ENCODE measurements at regions not wholly inside any gene's neighbourhood (a gene's known extent, or its start where the extent isn't known, plus 50 kb on each side); places are given as distances from the start of the nearest gene placed in this dataset.
"Not testable (repeated sequence)": the region's sequence is repeated elsewhere in the genome, so short reads cannot be mapped to it uniquely, and the experiment has no call there.

DNA sequence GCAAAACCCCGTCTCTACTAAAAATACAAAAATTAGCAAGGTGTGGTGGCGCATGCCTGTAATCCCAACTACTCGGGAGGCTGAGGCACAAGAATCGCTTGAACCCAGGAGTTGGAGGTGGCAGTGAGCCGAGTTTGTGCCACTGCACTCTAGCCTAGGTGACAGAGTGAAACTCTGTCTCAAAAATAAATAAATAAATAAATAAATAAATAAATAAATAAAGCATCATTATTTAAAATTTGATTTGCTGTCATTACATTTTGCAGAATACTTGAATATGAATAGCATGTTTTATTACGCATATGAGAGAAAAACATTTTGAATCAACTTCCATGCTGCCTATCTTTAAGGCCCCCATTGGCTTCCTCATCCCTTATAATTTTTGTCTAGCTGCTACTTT, 53.4 kb upstream of the MED14 start:
- ATAC-seq (ENCODE audit: low FRiP score); H3K9me3 ChIP-seq (ENCODE audit: control insufficient read depth, low read length); DNase-seq; H3K27me3 ChIP-seq (ENCODE audit: control insufficient read depth in 1 of 2, insufficient read depth in 2 of 2, low read length in 1 of 2); H3K27ac ChIP-seq (ENCODE audit: low read depth in 1 of 2, low read length in 2 of 2); H3K36me3 ChIP-seq (ENCODE audit: control insufficient read depth in 1 of 2, insufficient read depth in 2 of 2, low read length in 1 of 2); H3K4me1 ChIP-seq (ENCODE audit: control insufficient read depth in 1 of 2, insufficient read depth in 2 of 2, low read length in 2 of 2); intact Hi-C loops (cut with DNase I); H3K4me3 ChIP-seq (ENCODE audit: low read length in 2 of 2): not testable (repeated sequence)
- 96 to 97% methylated on average over 6 of the region's 6 CpGs for whole genome bisulfite sequencing, 2 donors

DNA sequence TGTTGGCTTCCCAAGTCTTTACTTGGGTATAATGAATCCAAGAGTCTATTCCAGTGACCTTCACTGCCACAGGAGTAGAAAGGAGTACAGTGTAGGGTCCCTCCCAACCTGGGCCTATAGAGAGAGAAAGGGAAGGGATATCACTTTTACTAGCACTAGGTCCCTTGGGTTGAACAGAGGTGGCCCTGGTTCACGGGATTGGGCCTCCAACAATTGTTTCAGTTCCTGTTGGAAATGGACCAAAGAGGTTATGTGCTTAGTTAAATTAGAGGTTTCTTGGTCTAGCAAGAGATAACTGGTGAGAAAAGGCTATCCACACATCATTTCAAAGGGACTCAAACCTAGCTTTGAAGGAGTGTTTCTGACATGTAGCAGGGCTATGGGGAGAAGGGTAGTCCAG, 57.1 kb upstream of the MED14 start:
- no peak overlapping the region for H3K27ac ChIP-seq (ENCODE audit: low read depth in 1 of 2, low read length in 2 of 2)
- no peaks in the 10 kb centered on the region for H3K27me3 ChIP-seq (ENCODE audit: control insufficient read depth in 1 of 2, insufficient read depth in 2 of 2, low read length in 1 of 2)
- intact Hi-C loops (cut with DNase I), result loop anchor here (5.0 to 10.0 kb wide), 3 partner anchors 58 to 322 kb away; partner anchors contain the start of gene MED14 (in 1 of the 2)
- H3K9me3 ChIP-seq (ENCODE audit: control insufficient read depth, low read length), result no peaks in the 10 kb centered on the region
- 84 to 91% methylated on average over 1 of the region's 1 CpG for WGBS, 2 donors
- no peaks in the 10 kb centered on the region for H3K36me3 ChIP-seq (ENCODE audit: control insufficient read depth in 1 of 2, insufficient read depth in 2 of 2, low read length in 1 of 2)
- ATAC-seq (ENCODE audit: low FRiP score) (no peak), DNase-seq (no peak)
- no peak overlapping the region for H3K4me3 ChIP-seq (ENCODE audit: low read length in 2 of 2)
- H3K4me1 ChIP-seq (ENCODE audit: control insufficient read depth in 1 of 2, insufficient read depth in 2 of 2, low read length in 2 of 2), result no peaks in the 10 kb centered on the region

DNA sequence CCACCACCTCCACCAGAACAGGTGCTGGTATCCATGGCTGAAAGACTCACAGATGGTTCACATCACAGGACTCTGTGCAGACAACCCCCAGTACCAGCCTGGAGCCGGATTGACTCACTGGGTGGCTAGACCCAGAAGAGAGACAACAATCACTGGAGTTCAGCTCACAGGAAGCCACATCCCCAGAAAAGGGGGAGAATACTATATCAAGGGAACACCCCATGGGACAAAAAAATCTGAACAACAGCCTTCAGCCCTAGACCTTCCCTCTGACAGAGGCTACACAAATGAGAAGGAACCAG, 59.4 kb upstream of the MED14 start:
- not testable (repeated sequence) for H3K4me3 ChIP-seq (ENCODE audit: low read length in 2 of 2); DNase-seq; H3K27ac ChIP-seq (ENCODE audit: low read depth in 1 of 2, low read length in 2 of 2); H3K4me1 ChIP-seq (ENCODE audit: control insufficient read depth in 1 of 2, insufficient read depth in 2 of 2, low read length in 2 of 2); H3K9me3 ChIP-seq (ENCODE audit: control insufficient read depth, low read length); H3K27me3 ChIP-seq (ENCODE audit: control insufficient read depth in 1 of 2, insufficient read depth in 2 of 2, low read length in 1 of 2); ATAC-seq (ENCODE audit: low FRiP score); H3K36me3 ChIP-seq (ENCODE audit: control insufficient read depth in 1 of 2, insufficient read depth in 2 of 2, low read length in 1 of 2)
- WGBS, 2 donors, result 40 to 56% methylated on average over 1 of the region's 1 CpG
- intact Hi-C loops (cut with DNase I), result loop anchor here (5.0 to 10.0 kb wide), 3 partner anchors 60 to 320 kb away; partner anchors contain the start of gene MED14 (in 1 of the 2)

DNA sequence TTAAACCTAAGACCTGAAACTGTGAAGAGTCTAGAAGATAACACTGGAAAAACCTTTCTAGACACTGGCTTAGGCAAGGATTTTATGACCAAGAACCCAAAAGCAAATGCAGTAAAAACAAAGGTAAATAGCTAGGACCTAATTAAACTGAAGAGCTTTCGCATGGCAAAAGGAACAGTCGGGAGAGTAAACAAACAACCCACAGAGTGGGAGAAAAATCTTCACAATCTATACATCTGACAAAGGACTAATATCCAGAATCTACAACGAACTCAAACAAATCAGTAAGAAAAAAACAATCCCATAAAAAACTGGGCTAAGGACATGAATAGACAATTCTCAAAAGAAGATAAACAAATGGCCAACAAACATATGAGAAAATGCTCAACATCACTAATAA, 64.4 kb upstream of the MED14 start:
- H3K4me3 ChIP-seq (ENCODE audit: low read length in 2 of 2); ATAC-seq (ENCODE audit: low FRiP score); H3K9me3 ChIP-seq (ENCODE audit: control insufficient read depth, low read length); H3K4me1 ChIP-seq (ENCODE audit: control insufficient read depth in 1 of 2, insufficient read depth in 2 of 2, low read length in 2 of 2); H3K36me3 ChIP-seq (ENCODE audit: control insufficient read depth in 1 of 2, insufficient read depth in 2 of 2, low read length in 1 of 2); DNase-seq; H3K27me3 ChIP-seq (ENCODE audit: control insufficient read depth in 1 of 2, insufficient read depth in 2 of 2, low read length in 1 of 2); H3K27ac ChIP-seq (ENCODE audit: low read depth in 1 of 2, low read length in 2 of 2): not testable (repeated sequence)
- intact Hi-C loops (cut with DNase I), result loop anchor here in 1 of 2 donors (10.0 kb wide), 2 partner anchors 65 to 315 kb away; partner anchors contain the start of gene MED14
- WGBS, 2 donors, result 73 to 81% methylated on average over 3 of the region's 3 CpGs

DNA sequence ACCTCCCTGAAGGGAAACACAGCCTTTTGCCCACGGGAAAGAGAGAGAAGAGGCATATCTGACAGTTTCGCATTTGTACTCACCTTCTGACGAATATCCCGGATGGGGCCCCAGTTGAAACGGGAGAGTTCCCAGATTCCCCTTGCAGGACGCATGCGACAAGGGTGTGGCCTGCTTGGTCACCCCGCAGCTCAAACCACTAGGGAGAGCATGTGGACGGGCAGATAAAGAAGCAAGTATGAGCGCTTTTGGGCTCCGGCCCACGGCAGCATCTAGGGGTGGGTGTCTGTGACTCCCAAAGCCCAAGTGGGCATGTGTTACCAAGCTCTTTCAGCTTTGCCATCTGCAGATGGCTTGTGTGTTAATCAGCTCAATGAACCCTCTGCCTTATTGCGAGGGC, 70.1 kb upstream of the MED14 start:
- H3K9me3 ChIP-seq (ENCODE audit: control insufficient read depth, low read length), result no peaks in the 10 kb centered on the region
- ATAC-seq (ENCODE audit: low FRiP score) (no peak), DNase-seq (no peak)
- no peak overlapping the region for H3K27ac ChIP-seq (ENCODE audit: low read depth in 1 of 2, low read length in 2 of 2)
- no peaks in the 10 kb centered on the region for H3K4me1 ChIP-seq (ENCODE audit: control insufficient read depth in 1 of 2, insufficient read depth in 2 of 2, low read length in 2 of 2)
- 85 to 94% methylated on average over 13 of the region's 13 CpGs for WGBS, 2 donors
- no peaks in the 10 kb centered on the region for H3K27me3 ChIP-seq (ENCODE audit: control insufficient read depth in 1 of 2, insufficient read depth in 2 of 2, low read length in 1 of 2)
- no peaks in the 10 kb centered on the region for H3K36me3 ChIP-seq (ENCODE audit: control insufficient read depth in 1 of 2, insufficient read depth in 2 of 2, low read length in 1 of 2)
- intact Hi-C loops (cut with DNase I), result no loop called here
- H3K4me3 ChIP-seq (ENCODE audit: low read length in 2 of 2), result no peak overlapping the region

DNA sequence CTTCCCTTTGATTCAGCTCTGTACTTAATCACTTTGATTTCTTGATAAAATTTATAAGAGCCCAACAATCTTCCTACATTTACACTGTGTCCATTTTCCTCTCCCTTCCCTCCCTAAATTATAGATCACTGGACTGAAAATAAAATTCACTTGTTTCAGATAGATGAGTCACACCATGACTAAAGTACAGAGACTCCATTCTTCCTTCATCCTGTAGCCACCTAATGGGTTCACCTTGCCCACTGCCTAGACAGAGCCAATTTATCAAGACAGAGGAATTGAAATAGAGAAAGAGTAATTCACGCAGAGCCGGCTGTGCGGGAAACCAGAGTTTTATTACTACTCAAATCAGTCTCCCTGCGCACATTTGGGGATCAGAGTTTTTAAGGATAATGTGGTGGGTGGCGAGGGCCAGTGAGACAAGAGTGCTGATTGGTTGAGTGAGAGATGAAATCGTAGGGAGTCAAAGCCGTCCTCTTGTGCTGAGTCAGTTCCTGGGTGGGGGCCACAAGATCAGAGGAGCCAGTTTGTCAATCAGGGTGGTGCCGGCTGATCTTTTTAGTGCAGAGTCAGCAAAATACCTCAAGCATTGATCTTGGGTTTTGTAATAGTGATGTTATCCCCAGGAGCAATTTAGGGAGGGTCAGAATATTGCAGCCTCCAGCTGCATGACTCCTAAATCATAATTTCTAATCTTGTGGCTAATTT, 71.3 kb upstream of the MED14 start:
- WGBS, 2 donors, result 90 to 91% methylated on average over 8 of the region's 8 CpGs

DNA sequence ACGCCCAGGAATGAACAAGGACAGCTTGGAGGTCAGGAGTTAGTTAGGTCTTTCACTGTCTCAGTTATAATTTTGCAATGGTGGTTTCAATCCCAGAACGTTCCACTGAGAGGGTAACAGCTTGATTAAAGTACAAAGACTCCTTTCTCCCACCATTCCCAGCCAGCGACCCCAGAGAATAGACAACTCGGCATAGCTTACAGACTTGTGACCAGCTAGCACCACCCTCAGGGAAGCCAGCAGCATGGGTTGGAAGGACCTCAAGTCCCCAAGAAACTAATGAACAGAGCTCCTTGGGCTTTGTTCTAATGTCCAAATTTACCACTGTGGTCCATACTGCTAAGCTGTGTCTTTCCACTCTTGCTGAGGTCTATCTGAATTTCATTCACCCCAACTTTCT, 72.0 kb upstream of the MED14 start:
- H3K36me3 ChIP-seq (ENCODE audit: control insufficient read depth in 1 of 2, insufficient read depth in 2 of 2, low read length in 1 of 2), result no peaks in the 10 kb centered on the region
- no peaks in the 10 kb centered on the region for H3K9me3 ChIP-seq (ENCODE audit: control insufficient read depth, low read length)
- no peak overlapping the region for H3K27ac ChIP-seq (ENCODE audit: low read depth in 1 of 2, low read length in 2 of 2)
- no peak overlapping the region for H3K4me3 ChIP-seq (ENCODE audit: low read length in 2 of 2)
- WGBS, 2 donors, result 60 to 62% methylated on average over 4 of the region's 4 CpGs
- no peak for DNase-seq
- H3K27me3 ChIP-seq (ENCODE audit: control insufficient read depth in 1 of 2, insufficient read depth in 2 of 2, low read length in 1 of 2), result no peaks in the 10 kb centered on the region
- no peak for ATAC-seq (ENCODE audit: low FRiP score)
- intact Hi-C loops (cut with DNase I), result no loop called here
- no peaks in the 10 kb centered on the region for H3K4me1 ChIP-seq (ENCODE audit: control insufficient read depth in 1 of 2, insufficient read depth in 2 of 2, low read length in 2 of 2)

More for the DNA sequence above, 71.3 kb upstream of the MED14 start:
- H3K27me3 ChIP-seq (ENCODE audit: control insufficient read depth in 1 of 2, insufficient read depth in 2 of 2, low read length in 1 of 2), result no peaks in the 10 kb centered on the region
- no peaks in the 10 kb centered on the region for H3K4me1 ChIP-seq (ENCODE audit: control insufficient read depth in 1 of 2, insufficient read depth in 2 of 2, low read length in 2 of 2)
- no peak for DNase-seq
- H3K9me3 ChIP-seq (ENCODE audit: control insufficient read depth, low read length), result no peaks in the 10 kb centered on the region
- intact Hi-C loops (cut with DNase I), result no loop called here
- no peaks in the 10 kb centered on the region for H3K36me3 ChIP-seq (ENCODE audit: control insufficient read depth in 1 of 2, insufficient read depth in 2 of 2, low read length in 1 of 2)
- no peak for ATAC-seq (ENCODE audit: low FRiP score)
- no peak overlapping the region for H3K4me3 ChIP-seq (ENCODE audit: low read length in 2 of 2)
- H3K27ac ChIP-seq (ENCODE audit: low read depth in 1 of 2, low read length in 2 of 2), result no peak overlapping the region

DNA sequence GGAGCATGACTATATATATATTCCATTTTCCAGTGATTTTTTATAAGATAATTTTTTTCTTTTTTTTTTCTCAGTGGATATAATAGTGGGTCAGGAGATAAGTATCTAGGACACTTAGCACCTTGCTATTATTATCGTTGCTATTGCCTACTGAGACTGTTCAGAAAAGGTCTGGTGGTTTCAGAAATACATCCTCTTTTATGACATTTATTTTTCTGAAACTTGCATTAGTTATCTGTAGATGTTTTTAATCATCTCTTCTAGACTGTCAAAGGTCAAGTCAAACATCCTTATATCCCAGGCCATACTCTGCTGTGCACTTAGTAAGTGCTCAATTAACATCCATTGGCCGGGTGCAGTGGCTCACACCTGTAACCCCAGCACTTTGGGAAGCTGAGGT, 72.9 kb upstream of the MED14 start:
- 91 to 97% methylated on average over 2 of the region's 2 CpGs for WGBS, 2 donors
- intact Hi-C loops (cut with DNase I), result no loop called here

DNA sequence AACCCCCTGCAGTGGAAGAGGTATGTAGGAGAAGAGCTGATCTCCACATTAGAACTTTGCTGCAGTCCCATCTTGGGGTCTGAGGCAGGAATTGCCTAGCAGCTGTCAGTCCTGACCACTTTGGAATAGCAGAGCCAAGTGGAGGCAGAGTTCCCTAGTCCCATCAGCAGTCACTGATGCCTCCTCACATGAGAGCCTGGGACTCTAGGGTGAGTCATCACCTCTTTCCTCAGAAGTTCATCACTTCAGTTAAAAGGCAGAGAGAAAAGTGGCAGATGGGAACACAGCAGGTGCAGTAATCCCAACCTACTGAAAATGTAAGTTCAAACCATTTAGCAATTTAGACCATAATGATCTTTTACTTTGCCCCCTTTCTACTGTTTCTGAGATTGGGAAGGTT, 73.9 kb upstream of the MED14 start:
- ATAC-seq (ENCODE audit: low FRiP score), result no peak
- H3K4me1 ChIP-seq (ENCODE audit: control insufficient read depth in 1 of 2, insufficient read depth in 2 of 2, low read length in 2 of 2), result no peaks in the 10 kb centered on the region
- intact Hi-C loops (cut with DNase I), result no loop called here
- H3K36me3 ChIP-seq (ENCODE audit: control insufficient read depth in 1 of 2, insufficient read depth in 2 of 2, low read length in 1 of 2), result no peaks in the 10 kb centered on the region
- H3K27me3 ChIP-seq (ENCODE audit: control insufficient read depth in 1 of 2, insufficient read depth in 2 of 2, low read length in 1 of 2), result no peaks in the 10 kb centered on the region
- H3K4me3 ChIP-seq (ENCODE audit: low read length in 2 of 2), result no peak overlapping the region
- H3K9me3 ChIP-seq (ENCODE audit: control insufficient read depth, low read length), result no peaks in the 10 kb centered on the region
- no peak overlapping the region for H3K27ac ChIP-seq (ENCODE audit: low read depth in 1 of 2, low read length in 2 of 2)
- DNase-seq, result no peak

More for the DNA sequence above, 72.9 kb upstream of the MED14 start:
- DNase-seq (no peak), ATAC-seq (ENCODE audit: low FRiP score) (no peak)
- Histone ChIP-seq H3K4me3 (ENCODE audit: low read length in 2 of 2) (no peak overlapping the region), H3K27ac (ENCODE audit: low read depth in 1 of 2, low read length in 2 of 2) (no peak overlapping the region), H3K4me1 (ENCODE audit: control insufficient read depth in 1 of 2, insufficient read depth in 2 of 2, low read length in 2 of 2) (no peaks in the 10 kb centered on the region), H3K27me3 (ENCODE audit: control insufficient read depth in 1 of 2, insufficient read depth in 2 of 2, low read length in 1 of 2) (no peaks in the 10 kb centered on the region), H3K36me3 (ENCODE audit: control insufficient read depth in 1 of 2, insufficient read depth in 2 of 2, low read length in 1 of 2) (no peaks in the 10 kb centered on the region), H3K9me3 (ENCODE audit: control insufficient read depth, low read length) (no peaks in the 10 kb centered on the region)
